Mammary epithelial cell (primary cell): ENCODE measurements at regions not wholly inside any gene's neighbourhood (a gene's known extent, or its start where the extent isn't known, plus 50 kb on each side); places are given as distances from the start of the nearest gene placed in this dataset.
"Not testable (repeated sequence)": the region's sequence is repeated elsewhere in the genome, so short reads cannot be mapped to it uniquely, and the experiment has no call there.

ENCODE experiments used
- CTCF ChIP-seq, 2 donors: IDR thresholded peaks in 1 of 2; conservative IDR thresholded peaks in 1 of 2; 2 replicates each; pipeline ENCODE4 v1.5.1; 2011 to 2012; ENCODE audit warnings: inconsistent platforms in 2 of 2, low read length in 2 of 2, mild to moderate bottlenecking in 2 of 2, control low read depth in 1 of 2, low read depth in 1 of 2; ENCODE audit not compliant: insufficient read depth in 1 of 2; ENCODE audit errors: extremely low read depth in 1 of 2
- EZH2 ChIP-seq: IDR thresholded peaks from 2 replicates; pipeline ENCODE4 v1.6.1; 2012; ENCODE audit warnings: low read length, inconsistent platforms, borderline replicate concordance

DNA sequence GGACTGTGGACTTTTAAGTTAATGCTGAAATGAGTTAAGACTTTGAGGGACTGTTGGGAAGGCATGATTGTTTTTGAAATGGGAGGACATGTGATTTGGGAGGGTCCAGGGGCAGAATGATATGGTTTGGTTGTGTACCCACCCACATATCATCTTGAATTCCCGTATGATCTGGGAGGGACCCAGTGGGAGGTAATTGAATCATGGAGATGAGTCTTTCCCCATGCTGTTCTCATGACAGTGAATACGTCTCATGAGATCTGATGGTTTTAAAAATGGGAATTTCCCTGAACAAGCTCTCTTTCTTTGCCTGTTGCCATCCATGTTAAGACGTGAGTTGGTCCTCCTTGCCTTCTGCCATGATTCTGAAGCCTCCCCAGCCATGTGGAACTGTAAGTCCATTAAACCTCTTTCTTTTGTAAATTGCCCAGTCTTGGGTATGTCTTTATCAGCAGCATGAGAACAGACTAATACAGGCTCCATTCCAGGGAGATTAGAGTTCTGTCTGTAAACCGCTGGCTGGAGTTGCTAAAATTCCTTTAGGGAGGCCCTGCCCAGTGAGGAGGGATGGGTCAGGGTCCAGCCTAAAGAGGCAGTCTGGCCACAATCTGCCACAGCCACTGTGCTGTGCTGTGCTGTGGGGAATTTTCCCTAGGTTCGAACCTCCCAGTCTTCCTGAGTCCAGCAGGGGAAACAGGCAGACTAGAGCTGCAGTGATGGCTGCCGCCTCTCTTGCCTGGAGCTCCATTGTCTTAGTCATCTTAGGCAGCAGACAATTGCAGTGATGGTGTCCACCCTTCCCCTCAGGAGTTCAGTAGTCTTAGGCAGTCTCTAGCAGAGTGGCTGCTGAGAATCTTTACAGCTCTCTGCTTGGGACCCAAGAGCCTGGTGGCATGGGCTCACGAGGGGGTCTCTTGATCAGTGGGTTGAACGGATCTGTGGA is 94.1 kb upstream of the PMCH start:
- not testable (repeated sequence) for TF ChIP-seq CTCF (conservative IDR thresholded peaks at IDR 0.05 in 1 of 2, IDR thresholded peaks at IDR 0.05 in 1 of 2; ENCODE audit: extremely low read depth in 1 of 2, insufficient read depth in 1 of 2, low read depth in 1 of 2, low read length in 2 of 2); EZH2
